NCI-H1694 (cell line): ENCODE measurements at regions not wholly inside any gene's neighbourhood (a gene's known extent, or its start where the extent isn't known, plus 50 kb on each side); places are given as distances from the start of the nearest gene placed in this dataset.

Source experiments
- DNase-seq: peaks from one replicate; lab custom pipeline; 2025; lab: John Stamatoyannopoulos, UW

DNA sequence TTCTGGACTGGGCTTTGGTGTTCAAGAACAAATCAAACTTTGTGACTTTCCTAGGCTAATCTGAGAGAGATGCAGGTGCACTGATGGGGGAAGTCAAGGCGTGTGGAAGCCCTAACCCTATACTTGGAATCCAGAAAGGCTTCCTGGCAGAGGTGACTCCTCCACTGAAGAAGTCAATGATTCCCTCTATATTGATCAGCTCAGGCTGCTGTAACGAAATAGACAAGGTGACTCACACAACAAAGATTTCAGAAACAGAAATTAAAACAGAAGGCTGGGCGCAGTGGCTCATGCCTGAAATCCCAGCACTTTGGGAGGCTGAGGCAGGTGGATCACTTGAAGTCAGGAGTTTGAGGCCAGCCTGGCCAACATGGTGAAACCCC is 69.6 kb upstream of the GGTA1 start:
- no peak for DNase-seq

DNA sequence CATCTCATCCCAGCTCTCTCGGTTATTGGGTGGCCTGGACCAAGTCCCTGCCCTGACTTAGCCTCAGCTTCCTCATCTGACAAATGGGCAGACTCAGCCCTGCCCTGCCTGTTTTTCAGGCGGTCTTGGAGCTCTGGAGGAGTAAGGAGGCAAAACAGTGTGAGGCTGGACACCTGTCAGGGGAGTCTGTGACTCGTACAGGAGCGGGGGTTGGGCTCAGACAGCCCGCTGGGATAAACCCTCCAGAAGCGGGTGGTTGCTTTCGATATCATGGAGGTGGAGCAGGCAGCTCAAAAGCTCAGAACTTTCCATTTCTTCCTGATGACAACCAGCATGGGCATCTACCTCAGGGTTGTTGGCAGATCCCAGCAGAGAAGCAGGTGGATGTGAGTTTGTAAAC is 72.9 kb upstream of the GGTA1 start:
- DNase-seq: no peak

DNA sequence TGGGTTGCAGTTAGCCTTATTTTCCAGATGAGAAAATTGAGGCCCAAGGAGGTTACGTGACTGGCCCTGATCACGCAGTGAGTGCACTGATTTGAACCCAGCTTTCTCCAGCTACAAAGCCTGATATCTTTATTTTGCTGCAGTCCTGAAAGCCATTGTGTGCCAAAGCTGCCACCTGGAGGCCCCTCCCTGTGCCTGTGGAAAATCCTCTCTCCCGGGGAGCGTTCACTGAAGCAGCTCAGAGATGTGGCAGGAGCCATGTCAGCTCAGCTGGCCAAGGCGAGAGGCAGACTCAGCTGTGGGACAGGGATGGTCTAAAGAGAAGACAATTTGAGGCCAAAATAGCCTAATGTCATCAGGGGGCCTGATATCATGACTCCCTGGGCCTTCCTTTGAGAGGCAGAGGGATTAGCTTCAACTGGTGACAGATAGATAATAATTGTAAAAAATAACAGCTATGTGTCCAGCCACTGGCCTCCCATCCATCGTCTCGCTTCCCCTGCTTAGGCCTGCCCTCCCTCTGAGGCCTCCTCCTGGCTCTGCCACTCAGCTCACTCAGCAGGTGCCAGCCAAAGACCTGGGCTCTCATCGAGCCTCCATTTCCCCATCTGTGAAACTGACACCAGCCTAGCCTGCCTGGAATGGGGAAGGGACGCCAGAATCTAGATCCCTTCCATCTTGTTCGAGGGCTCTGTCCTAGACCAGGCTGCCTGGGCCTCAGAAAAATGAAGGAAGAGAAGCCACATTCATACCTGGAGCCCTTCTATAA is 74.3 kb upstream of the GGTA1 start:
- DNase-seq: no peak

DNA sequence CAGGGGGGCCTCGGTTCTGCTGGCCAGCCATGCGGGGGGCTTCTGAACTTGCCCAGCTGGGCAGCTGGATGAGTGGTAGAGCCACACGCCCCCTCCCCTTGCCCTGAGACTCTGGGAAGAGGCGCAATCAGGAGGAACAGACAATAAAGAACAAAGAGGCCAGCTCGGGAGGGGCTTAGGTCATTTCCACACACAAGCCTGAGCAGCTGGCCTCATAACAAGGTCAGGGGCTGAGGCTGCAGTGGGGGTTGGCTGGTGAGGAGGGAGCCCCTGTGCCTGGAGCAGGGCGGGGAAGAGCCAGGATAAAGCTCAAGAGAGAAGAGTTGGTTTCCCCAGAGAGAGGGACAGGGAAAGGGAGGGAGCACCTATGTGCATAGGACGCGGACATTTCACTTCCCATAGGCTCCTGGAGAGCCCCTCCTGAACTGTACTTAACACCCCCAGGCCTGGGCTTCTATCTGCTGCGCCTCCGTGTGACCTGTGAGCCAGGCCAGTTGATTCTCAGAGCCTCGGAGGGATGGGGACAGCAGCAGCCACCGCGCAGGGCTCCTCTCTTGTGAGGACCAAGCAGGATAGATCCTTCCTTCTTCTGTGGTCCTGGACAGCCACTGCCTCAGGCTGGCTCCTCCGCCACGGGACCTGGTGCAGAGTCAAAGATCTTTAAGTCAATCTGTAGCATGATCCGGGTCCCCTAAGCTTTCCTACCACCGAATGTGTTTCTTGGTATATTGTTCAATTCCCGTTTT is 75.3 kb upstream of the GGTA1 start:
- no peak for DNase-seq

DNA sequence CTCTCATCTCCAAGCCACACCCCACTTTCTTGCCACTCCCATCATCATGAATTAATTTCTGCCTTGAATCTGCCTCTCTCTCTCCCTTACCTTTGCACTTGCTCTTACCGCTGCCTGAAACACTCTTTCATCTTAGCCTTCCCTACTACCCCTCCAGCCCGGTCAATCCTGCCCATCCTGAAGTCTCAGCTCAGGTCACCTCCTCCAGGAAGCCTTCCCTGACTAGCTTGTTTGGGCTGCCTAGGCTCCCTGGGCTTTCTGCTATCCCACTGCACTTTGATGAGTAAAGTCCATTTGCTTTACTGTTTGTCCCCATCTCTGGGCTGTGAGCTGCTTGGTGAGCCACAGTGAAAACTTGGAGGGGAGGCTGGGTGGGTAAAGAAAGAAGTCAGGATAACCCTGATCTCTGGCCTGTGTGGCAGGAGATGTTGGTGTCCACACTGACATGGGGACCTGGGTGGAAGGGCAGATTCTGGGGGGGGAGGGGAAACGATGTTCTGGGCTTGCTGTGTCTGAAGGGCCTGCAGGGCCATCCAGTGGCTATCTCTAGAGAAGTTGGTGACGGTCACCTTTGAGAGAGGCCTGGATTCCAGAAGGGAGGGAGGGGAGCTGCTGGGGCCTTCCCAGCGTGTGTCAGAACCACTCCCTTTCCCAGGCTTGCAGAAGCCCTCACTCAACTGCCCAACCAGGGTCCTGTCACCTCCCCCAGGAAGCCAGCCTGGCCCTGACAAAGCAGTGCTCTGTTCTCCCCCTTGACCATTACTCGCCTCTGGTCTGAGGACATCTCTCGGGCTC is 75.0 kb upstream of the DAB2IP start:
- no peak for DNase-seq

DNA sequence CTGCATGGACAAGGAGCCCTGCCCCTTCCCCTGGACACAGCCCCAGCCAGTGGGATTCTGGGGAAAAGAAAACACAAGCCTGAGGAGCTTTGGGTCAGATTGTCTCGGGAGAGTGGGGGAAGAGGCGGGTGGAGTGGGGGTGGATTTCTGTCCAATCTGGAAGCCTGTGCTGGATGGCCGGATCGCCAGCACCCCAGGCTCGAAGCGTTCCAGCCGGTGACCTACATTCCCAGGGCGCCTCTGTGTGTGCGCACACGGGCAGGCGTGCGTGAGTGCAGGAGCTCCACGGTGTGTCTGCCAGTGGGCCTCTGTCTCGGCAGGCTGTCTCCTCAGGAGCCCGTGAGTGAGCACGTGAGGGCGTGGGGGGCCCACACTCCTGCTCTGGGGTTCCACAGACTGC is 74.3 kb upstream of the DAB2IP start:
- no peak for DNase-seq

DNA sequence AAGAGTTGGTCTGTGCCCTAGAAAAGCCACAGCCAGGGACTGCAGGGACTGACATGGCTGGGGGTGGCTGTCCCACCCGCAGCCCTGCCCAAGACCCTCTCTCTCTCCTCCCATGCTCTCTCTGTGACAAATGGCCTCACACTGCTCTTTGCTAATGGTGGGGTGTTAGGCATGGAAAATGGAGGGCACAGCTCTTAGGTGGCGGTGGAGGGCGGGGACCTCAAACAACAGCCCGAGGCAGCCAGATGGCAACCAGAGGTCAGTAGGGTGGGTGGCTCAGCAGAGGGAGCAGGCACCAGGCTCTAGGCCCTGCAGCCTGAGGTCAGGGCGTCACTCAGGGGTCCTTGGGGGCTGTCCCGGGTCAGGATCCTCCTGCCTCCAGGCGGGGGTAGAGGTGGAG is 73.9 kb upstream of the DAB2IP start:
- no peak for DNase-seq

DNA sequence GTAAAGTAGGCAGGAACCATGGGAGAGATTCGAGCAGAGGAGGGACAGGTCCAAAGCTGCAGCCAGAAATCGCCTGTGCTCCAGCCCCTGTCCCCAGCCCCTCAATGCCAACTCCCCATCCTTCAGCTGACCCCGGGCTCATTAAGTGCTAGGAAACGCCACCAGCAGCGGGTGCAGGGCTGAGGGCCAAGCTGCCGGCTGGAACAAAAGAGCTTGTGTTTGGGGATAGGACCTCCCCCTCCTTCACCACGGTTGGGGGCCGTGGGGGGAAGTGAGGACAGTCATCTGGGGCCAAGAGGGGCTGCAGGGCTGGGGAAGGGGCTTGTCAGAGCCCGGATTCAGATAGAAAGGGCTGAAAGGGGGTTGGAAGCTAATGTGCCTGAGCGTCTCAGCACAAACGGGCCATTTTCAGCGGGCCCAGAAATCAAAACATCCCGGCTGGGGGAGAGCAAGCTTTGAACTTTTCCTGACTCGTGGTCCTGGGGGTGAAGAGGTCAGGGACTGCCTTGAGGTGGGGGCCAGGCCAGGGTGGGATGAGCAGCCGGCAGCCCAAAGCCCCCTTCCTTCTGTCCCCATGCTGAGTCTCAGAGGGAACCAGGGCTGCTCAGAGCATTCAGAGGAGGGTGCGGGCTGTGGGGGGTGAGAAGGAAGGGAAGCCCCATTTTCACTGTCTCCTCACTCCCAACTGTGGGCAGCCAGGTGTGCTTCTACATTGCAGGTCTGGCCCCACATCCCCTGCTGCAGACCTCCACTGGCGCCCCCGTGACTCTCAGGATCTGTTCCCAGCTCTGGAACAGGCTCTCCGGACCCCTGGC is 69.4 kb upstream of the DAB2IP start:
- DNase-seq: no peak

DNA sequence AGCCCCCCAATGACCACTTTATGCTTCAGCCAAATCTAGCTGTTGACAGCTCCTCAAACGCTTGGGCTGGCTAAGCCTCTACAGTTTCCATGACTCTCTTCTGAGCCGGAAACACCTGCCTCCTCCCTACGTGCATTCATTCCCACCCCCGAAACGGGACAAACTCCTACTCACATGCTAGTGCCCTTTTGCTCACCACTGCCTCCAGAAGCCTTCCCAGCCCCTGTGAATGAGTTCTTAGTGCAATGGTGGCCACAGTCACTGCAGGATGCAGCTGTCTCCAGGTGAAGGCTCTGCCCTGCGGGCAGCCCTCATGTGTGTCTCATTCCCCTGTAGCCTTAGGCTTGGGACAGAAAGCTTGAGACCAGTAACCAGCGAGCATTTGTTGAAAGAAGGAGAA is 68.8 kb upstream of the DAB2IP start:
- DNase-seq: no peak

DNA sequence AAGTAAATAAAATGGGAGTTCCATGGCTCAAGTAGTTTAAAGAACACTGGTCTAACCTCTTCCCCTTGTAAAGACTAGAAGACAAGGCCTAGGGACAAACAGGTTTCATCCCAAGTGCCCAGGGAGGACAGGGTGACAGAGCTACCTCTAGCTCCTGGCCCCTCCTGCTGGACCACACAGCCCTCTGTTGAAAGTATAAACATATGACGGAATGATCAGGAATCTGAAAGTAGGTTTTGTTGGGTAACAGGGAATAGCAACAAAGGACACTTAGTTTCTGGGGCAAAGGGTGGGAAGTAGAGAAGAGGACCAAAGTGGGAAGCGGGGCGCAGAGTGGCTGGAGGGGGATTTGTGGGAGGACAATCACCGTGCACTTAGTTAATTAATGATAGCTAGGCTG is 67.0 kb upstream of the DAB2IP start:
- DNase-seq: no peak

DNA sequence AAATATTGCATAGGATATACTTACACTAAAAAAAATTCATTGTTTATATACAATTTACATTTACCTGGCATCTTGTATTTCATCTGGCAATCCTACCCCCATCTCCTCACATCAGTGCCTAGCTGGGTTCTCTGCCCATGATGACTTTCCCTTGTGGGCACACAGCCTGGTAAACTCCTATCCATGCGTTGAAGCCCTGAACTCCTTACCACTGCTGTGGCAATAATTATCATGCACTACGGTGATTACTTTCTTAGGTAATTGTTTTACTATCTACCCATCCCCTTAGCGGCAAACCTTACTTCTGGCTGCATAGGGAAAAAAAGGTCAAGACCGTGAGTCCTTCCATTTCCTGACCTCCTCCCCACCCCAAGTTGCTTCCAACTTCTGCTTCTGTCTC is 63.6 kb upstream of the DAB2IP start:
- DNase-seq: no peak

DNA sequence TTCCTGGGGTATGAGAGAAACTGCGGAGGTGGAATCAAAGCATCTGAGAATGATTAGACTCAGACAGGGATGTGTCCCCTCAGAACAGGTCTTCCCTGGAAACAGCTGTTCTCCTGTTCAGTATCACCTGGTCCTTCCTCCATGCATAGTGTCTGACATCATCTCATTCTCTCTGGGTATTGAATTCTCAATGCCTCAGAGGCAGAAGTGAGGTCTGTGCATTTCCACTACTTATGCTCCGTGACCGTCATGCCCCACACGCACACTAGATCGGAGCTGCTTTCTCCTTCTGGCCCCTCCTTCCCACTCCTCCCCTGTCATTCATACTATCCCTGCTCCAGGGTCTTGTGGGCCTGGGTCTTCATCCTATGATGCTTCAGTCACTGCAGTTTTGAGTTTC is 61.4 kb upstream of the DAB2IP start:
- no peak for DNase-seq

DNA sequence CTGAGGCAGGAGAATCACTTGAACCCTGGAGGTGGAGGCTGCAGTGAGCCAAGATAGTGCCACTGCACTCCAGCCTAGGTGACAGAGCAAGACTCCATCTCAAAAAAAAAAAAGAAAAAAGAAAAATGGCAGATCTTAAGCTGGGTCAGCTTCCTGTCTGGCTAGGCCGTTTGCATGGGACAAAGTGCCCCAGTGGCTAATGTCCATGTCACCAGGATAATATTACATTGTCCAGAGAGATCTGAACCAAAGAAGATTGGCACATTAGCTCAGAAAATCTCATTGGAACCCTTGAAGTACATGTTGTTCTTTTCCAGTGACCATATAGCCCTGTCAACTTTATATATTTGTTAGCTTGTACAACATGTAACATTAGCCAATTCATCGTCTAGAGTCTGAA is 59.2 kb upstream of the DAB2IP start:
- DNase-seq: no peak

DNA sequence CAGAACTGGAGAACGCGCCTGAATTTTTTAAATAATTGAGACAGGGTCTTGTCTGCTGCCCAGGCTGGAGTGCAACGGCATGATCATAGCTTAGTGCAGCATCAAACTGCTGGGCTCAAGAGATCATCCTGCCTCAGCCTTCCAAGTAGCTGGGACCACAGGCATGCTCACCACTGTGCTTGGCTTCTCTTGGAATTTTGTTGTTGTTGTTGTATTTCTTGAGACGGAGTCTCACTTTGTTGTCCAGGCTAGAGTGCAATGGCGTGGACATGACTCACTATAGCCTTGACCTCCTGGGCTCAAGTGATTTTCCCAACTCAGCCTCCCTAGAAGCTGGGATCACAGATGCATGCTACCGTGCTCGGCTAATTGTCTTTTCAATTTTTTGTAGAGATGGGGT is 58.4 kb upstream of the DAB2IP start:
- DNase-seq: no peak

DNA sequence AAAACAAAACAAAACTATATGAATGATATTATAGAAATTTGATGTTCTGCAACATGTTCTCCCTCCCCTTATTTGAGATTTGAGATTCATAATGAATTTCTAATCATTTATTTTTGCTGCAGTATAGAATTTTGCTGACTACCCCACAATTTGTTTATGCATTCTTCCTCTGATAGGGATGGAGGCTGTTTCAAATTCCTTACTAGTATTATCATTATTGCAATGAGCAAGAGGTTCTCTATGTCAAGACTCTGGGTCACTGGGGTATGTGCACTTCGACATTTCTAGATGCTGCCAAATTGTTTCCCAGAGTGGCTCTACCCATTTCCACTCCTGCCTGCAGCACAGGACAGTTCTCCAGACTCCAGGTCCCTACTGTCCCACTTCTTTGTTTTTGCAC is 54.9 kb upstream of the DAB2IP start:
- no peak for DNase-seq

DNA sequence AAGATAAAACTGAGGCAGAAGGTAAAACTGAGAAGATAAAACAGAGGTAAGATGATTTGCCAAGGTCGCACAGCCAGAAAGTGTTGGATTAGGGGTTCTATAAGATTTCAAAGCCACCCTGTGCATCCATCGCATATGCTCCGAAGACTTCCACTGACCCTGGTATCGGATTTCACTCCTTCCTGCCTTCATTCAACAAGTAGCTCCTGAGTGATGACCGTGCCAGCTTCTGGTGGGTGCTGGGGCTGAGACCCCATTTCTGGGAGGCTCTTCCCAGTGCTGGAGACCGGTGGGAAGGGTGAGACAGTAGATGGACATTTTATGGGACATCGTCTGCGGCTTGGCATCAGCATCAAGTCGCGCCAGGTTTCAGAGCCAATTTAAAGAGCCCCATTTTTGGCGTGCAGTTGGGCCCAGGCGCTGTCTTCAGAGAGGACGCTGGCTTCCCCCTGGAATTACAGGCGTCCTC is 53.7 kb upstream of the DAB2IP start:
- DNase-seq: no peak

DNA sequence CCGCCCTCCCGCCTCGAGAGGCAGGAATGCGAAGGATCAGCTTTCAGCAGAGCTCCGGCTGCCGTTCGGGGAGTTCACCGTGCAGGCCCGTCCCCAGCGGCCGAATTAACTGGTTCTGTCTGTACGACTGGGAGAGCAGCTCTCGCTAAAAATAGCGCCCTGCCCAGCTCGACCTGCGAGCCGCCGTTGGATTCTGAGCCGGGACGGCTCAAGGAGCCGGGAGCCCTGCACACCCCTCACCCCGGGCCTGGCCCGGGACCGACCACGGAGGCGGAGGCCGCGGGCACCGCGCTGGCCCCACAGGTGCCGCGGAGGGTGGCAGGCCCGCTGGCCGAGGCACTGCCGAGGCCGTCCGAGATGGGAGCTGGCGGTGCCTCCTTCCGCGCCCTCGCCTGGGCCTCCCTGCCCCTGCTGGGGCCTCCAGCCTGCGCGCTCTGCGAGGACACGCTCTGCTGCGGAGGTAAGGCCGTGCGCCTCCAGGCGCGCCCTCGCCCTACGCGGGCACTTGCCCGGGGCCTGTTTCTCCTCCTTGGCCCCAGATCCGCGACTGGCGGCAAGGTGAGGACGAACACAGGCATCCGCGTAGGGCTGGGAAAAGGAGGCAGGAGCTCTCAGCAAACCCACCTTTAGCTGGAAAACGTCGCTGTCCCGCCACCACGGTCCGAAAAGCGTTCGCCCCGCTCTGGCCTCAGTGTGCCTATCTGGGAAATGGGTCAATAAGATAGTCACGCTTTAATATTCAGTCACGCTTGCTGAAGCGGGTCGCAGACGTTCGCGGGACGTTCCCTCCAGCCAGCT is 53.1 kb upstream of the DAB2IP start:
- DNase-seq: no peak

DNA sequence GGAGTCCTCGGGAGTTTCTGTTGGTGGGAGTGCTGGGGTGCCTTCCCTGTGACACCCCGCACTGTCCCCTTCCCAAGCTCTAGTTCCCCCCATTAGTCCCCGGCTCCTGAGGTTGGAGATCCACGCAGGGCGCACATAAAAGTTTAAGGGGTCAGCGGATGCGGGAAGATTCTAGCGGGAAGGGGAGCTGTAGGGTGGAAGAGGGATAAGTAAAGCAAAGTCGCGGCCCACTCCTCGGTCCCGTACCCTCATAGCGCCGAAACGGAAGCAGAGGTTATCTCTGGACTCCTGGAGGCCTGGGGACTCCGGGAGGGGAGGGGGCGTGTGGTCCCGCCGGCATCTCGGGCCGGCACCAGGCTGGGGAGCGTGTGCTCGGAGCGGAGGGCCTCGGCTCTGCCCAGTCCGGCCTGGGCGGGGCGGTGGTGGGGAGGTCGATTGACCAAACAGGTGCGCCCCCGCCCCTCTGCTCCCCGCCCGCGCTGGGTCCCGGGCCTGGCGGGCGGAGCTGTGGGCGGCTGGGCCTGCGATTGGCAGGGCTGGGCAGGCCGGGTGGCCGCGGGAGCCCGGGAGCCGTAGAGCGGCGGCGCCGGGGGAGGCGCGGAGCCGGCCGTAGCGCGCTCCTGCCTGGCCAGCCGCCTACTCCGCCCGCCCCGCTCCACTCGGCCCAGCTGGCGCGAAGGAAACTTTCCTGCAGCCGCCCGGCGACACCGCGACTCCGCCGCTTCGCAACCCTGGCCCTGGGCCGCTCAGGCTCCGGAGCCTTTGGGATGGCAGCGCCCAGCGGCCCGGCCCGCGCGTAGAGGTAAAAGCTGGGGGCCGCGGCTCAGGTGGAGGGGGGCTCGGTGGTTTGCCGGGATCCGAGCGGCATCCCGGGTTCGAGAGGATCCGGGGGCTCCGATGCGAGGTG is 52.2 kb upstream of the DAB2IP start:
- no peak for DNase-seq

DNA sequence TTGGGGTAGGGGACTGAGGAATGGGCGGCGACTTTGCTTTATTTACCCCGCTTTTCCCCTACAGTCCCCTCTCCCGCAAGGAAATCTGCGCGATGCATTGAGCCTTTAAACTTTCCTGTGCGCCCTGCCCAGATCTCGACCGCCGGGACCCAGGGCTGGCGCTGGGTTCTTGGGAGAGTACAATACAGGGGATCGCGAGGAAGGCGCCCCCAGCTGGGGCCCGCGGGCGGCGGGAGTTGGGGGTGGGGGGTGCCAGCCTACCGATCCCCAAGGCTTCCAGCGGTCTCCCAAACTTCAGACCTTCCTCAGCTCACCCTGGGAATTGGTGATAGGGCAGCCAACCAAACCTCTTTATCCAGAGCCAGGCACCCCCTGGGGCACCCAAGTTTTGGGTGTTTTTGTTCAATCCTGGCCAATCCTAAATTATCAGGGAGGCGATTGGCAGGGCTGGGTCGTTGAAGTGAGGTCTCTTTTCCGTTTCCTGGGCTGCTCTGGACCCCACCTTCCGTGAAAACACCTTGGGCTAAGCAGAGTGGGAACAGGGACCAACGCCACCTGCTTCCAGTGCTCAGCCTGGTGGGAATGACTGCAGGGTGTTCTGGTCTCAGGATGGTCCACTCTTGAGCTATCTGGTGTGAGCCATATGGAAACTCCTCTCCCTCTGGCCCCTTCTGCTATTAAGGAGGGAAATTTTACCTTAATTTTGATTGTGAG is 51.4 kb upstream of the DAB2IP start:
- DNase-seq: no peak
